GM21825 (cell line): ENCODE measurements at regions not wholly inside any gene's neighbourhood (a gene's known extent, or its start where the extent isn't known, plus 50 kb on each side); places are given as distances from the start of the nearest gene placed in this dataset.
"Not testable (repeated sequence)": the region's sequence is repeated elsewhere in the genome, so short reads cannot be mapped to it uniquely, and the experiment has no call there.

Source experiments
- ATAC-seq: cut with Tn5 transposase; IDR thresholded peaks from one replicate; pipeline ENCODE4 v1.9.1; 2021; ENCODE audit warnings: mild to moderate bottlenecking, moderate library complexity; ENCODE audit not compliant: unreplicated experiment

- not testable (repeated sequence) for ATAC-seq
Observed at GRCh38 chr2:111439237-111439636, 318.5 kb downstream of the BCL2L11 start.

GRCh38 chr2:111441614-111442013 lies 320.9 kb downstream of the BCL2L11 start:
- not testable (repeated sequence) for ATAC-seq

- ATAC-seq: not testable (repeated sequence)
Observed at GRCh38 chr2:111442767-111443454, 322.2 kb downstream of the BCL2L11 start.

GRCh38 chr2:111444516-111444915 lies 323.8 kb downstream of the BCL2L11 start:
- ATAC-seq: not testable (repeated sequence)

- ATAC-seq: not testable (repeated sequence)
Observed at GRCh38 chr2:111445191-111445929, 324.6 kb downstream of the BCL2L11 start.

- not testable (repeated sequence) for ATAC-seq
Observed at GRCh38 chr2:111445941-111446340, 325.2 kb downstream of the BCL2L11 start.

- ATAC-seq: not testable (repeated sequence)
Observed at GRCh38 chr2:111447482-111447881, 326.8 kb downstream of the BCL2L11 start.

GRCh38 chr2:111448796-111449195 lies 328.1 kb downstream of the BCL2L11 start:
- ATAC-seq: not testable (repeated sequence)

GRCh38 chr2:111450526-111450925 lies 329.8 kb downstream of the BCL2L11 start:
- not testable (repeated sequence) for ATAC-seq

GRCh38 chr2:111451692-111452199 lies 331.0 kb downstream of the BCL2L11 start:
- ATAC-seq: peak; percentile 14

GRCh38 chr2:111452208-111452607 lies 331.5 kb downstream of the BCL2L11 start:
- ATAC-seq: peak; percentile 52

- ATAC-seq: not testable (repeated sequence)
Observed at GRCh38 chr2:111453308-111453707, 332.6 kb downstream of the BCL2L11 start.

- ATAC-seq: not testable (repeated sequence)
Observed at GRCh38 chr2:111453816-111454215, 333.1 kb downstream of the BCL2L11 start.

- peak; percentile 84 for ATAC-seq
Observed at GRCh38 chr2:111454404-111454803, 333.7 kb downstream of the BCL2L11 start.

- ATAC-seq: not testable (repeated sequence)
Observed at GRCh38 chr2:111455016-111456015, 334.6 kb downstream of the BCL2L11 start.

GRCh38 chr2:111457191-111457590 lies 336.5 kb downstream of the BCL2L11 start:
- ATAC-seq: not testable (repeated sequence)

- ATAC-seq: not testable (repeated sequence)
Observed at GRCh38 chr2:111460901-111461300, 340.2 kb downstream of the BCL2L11 start.

GRCh38 chr2:111461831-111462230 lies 341.1 kb downstream of the BCL2L11 start:
- ATAC-seq: not testable (repeated sequence)

GRCh38 chr2:111462572-111462971 lies 341.9 kb downstream of the BCL2L11 start:
- ATAC-seq: not testable (repeated sequence)

GRCh38 chr2:111463238-111463848 lies 342.6 kb downstream of the BCL2L11 start:
- ATAC-seq: not testable (repeated sequence)
